NCI-H1092 (cell line): ENCODE measurements at regions not wholly inside any gene's neighbourhood (a gene's known extent, or its start where the extent isn't known, plus 50 kb on each side); places are given as distances from the start of the nearest gene placed in this dataset.
A peak's percentile ranks its signal among the peaks of the same experiment; 100 is the strongest.

Source experiments
- DNase-seq: peaks from one replicate; lab custom pipeline; 2025; lab: John Stamatoyannopoulos, UW

GRCh38 chr22:27507111-27507611, 294.4 kb downstream of the MN1 start:
- DNase-seq: no peak

GRCh38 chr22:27507935-27508526, 293.5 kb downstream of the MN1 start:
- DNase-seq: no peak

- no peak for DNase-seq
Measured at GRCh38 chr22:27509132-27509920, 292.2 kb downstream of the MN1 start.

GRCh38 chr22:27510024-27510423, 291.5 kb downstream of the MN1 start:
- no peak for DNase-seq

- DNase-seq: no peak
Measured at GRCh38 chr22:27512283-27512761, 289.2 kb downstream of the MN1 start.

- no peak for DNase-seq
Measured at GRCh38 chr22:27513021-27513420, 288.5 kb downstream of the MN1 start.

- no peak for DNase-seq
Measured at GRCh38 chr22:27514601-27515523, 286.7 kb downstream of the MN1 start.

GRCh38 chr22:27517361-27518155, 284.0 kb downstream of the MN1 start:
- DNase-seq: no peak

- no peak for DNase-seq
Measured at GRCh38 chr22:27518531-27519340, 282.8 kb downstream of the MN1 start.

- no peak for DNase-seq
Measured at GRCh38 chr22:27523711-27524110, 277.8 kb downstream of the MN1 start.

- DNase-seq: no peak
Measured at GRCh38 chr22:27525711-27526110, 275.8 kb downstream of the MN1 start.

GRCh38 chr22:27526901-27527300, 274.7 kb downstream of the MN1 start:
- no peak for DNase-seq

- DNase-seq: no peak
Measured at GRCh38 chr22:27531782-27532530, 269.6 kb downstream of the MN1 start.

- DNase-seq: peak; percentile 51
Measured at GRCh38 chr22:27533105-27533745, 268.3 kb downstream of the MN1 start.

GRCh38 chr22:27534720-27535125, 266.8 kb downstream of the MN1 start:
- no peak for DNase-seq

- no peak for DNase-seq
Measured at GRCh38 chr22:27535452-27535851, 266.1 kb downstream of the MN1 start.

- no peak for DNase-seq
Measured at GRCh38 chr22:27537501-27537900, 264.1 kb downstream of the MN1 start.

GRCh38 chr22:27538666-27539065, 262.9 kb downstream of the MN1 start:
- DNase-seq: no peak

GRCh38 chr22:27540247-27540646, 261.3 kb downstream of the MN1 start:
- DNase-seq: no peak
